ENCODE measurements at regions not wholly inside any gene's neighbourhood (a gene's known extent, or its start where the extent isn't known, plus 50 kb on each side); places are given as distances from the start of the nearest gene placed in this dataset.
A peak's percentile ranks its signal among the peaks of the same experiment; 100 is the strongest.

GRCh38 chr4:71156616-71157015, 163.2 kb downstream of the DCK start:
- DNase-seq (ENCODE audit: low spot score) = no peak

- no peak for DNase-seq (ENCODE audit: low spot score)
Observed at GRCh38 chr4:71162386-71162785, 168.9 kb downstream of the DCK start.

GRCh38 chr4:71163317-71163716, 169.9 kb downstream of the DCK start:
- no peak for DNase-seq (ENCODE audit: low spot score)

- no peak for DNase-seq (ENCODE audit: low spot score)
Observed at GRCh38 chr4:71167083-71167482, 171.7 kb upstream of the SLC4A4 start.

- no peak for DNase-seq (ENCODE audit: low spot score)
Observed at GRCh38 chr4:71171592-71171991, 167.2 kb upstream of the SLC4A4 start.

- DNase-seq (ENCODE audit: low spot score) = no peak
Observed at GRCh38 chr4:71181332-71181731, 157.5 kb upstream of the SLC4A4 start.

GRCh38 chr4:71184195-71184781, 154.5 kb upstream of the SLC4A4 start:
- peak; percentile 74 for DNase-seq (ENCODE audit: low spot score)

- no peak for DNase-seq (ENCODE audit: low spot score)
Observed at GRCh38 chr4:71185037-71185436, 153.8 kb upstream of the SLC4A4 start.

- no peak for DNase-seq (ENCODE audit: low spot score)
Observed at GRCh38 chr4:71186257-71186565, 152.6 kb upstream of the SLC4A4 start.

GRCh38 chr4:71186566-71187403, 152.0 kb upstream of the SLC4A4 start:
- DNase-seq (ENCODE audit: low spot score) = peak; percentile 8

GRCh38 chr4:71187404-71188155, 151.2 kb upstream of the SLC4A4 start:
- DNase-seq (ENCODE audit: low spot score) = peak; percentile 9

GRCh38 chr4:71188156-71188640, 150.6 kb upstream of the SLC4A4 start:
- DNase-seq (ENCODE audit: low spot score) = no peak

GRCh38 chr4:71188951-71189350, 149.9 kb upstream of the SLC4A4 start:
- DNase-seq (ENCODE audit: low spot score) = no peak

GRCh38 chr4:71189471-71189870, 149.3 kb upstream of the SLC4A4 start:
- DNase-seq (ENCODE audit: low spot score) = no peak

GRCh38 chr4:71194454-71194853, 144.4 kb upstream of the SLC4A4 start:
- DNase-seq (ENCODE audit: low spot score) = no peak

- no peak for DNase-seq (ENCODE audit: low spot score)
Observed at GRCh38 chr4:71195924-71196323, 142.9 kb upstream of the SLC4A4 start.

GRCh38 chr4:71198958-71199357, 139.9 kb upstream of the SLC4A4 start:
- DNase-seq (ENCODE audit: low spot score) = no peak

- no peak for DNase-seq (ENCODE audit: low spot score)
Observed at GRCh38 chr4:71201057-71201456, 137.8 kb upstream of the SLC4A4 start.

- DNase-seq (ENCODE audit: low spot score) = no peak
Observed at GRCh38 chr4:71201817-71202576, 136.8 kb upstream of the SLC4A4 start.

- no peak for DNase-seq (ENCODE audit: low spot score)
Observed at GRCh38 chr4:71202705-71203104, 136.1 kb upstream of the SLC4A4 start.

GRCh38 chr4:71204056-71204455, 134.8 kb upstream of the SLC4A4 start:
- DNase-seq (ENCODE audit: low spot score) = no peak

GRCh38 chr4:71206763-71207162, 132.1 kb upstream of the SLC4A4 start:
- DNase-seq (ENCODE audit: low spot score) = no peak
